SU-DHL-6 (cell line): ENCODE measurements at regions not wholly inside any gene's neighbourhood (a gene's known extent, or its start where the extent isn't known, plus 50 kb on each side); places are given as distances from the start of the nearest gene placed in this dataset.
"Not testable (repeated sequence)": the region's sequence is repeated elsewhere in the genome, so short reads cannot be mapped to it uniquely, and the experiment has no call there.

Experiments used
- H2AFZ ChIP-seq: fragments of 200-600 bp; sonication (generic); 2 replicates; pipeline ENCODE4 v1.6.1; 2014; ENCODE audit warnings: low read depth, mild to moderate bottlenecking, moderate library complexity, mixed read lengths, antibody characterized with exemption, low read length; ENCODE audit not compliant: severe bottlenecking
- H3F3A ChIP-seq: fragments of 200-600 bp; shearing (Covaris generic); 2 replicates; pipeline ENCODE4 v1.6.0; 2016; ENCODE audit warnings: antibody characterized with exemption, mild to moderate bottlenecking; ENCODE audit not compliant: insufficient read depth
- H3K27ac ChIP-seq: fragments of 200-600 bp; sonication (generic); 2 replicates; pipeline ENCODE4 v1.5.1; 2016; ENCODE audit warnings: low read depth, mild to moderate bottlenecking, low read length, moderate library complexity, mixed read lengths
- H3K27me3 ChIP-seq: fragments of 200-600 bp; sonication (generic), shearing (Covaris generic); 2 replicates; pipeline ENCODE4 v1.6.0; 2014; ENCODE audit warnings: mild to moderate bottlenecking, low read length
- H3K36me3 ChIP-seq: fragments of 200-600 bp; sonication (generic); 2 replicates; pipeline ENCODE4 v1.6.1; 2014; ENCODE audit warnings: mild to moderate bottlenecking, low read length, mixed read lengths
- H3K4me2 ChIP-seq: fragments of 300-600, 200-600 bp; shearing (Covaris generic), sonication (generic); 2 replicates; pipeline ENCODE4 v1.6.0; 2014; ENCODE audit warnings: low read length, low read depth, mild to moderate bottlenecking; ENCODE audit not compliant: poor library complexity, severe bottlenecking
- H3K4me3 ChIP-seq: fragments of 200-600 bp; sonication (generic); 2 replicates; pipeline ENCODE4 v1.5.1; 2014; ENCODE audit warnings: antibody characterized with exemption, low read length, mild to moderate bottlenecking, mixed read lengths; ENCODE audit not compliant: insufficient read depth, poor library complexity, severe bottlenecking
- H3K79me2 ChIP-seq: fragments of 200-600 bp; sonication (generic); 2 replicates; pipeline ENCODE4 v1.6.1; 2014; ENCODE audit warnings: mild to moderate bottlenecking, low read length, moderate library complexity; ENCODE audit not compliant: insufficient read depth
- H3K9ac ChIP-seq: fragments of 200-600 bp; sonication (generic); 2 replicates; pipeline ENCODE4 v1.7.0; 2014; ENCODE audit warnings: mild to moderate bottlenecking, low read length
- H3K9me2 ChIP-seq: fragments of 200-600 bp; sonication (generic); replicated peaks from 2 replicates; pipeline ENCODE4 v1.6.1; 2014; ENCODE audit warnings: low read length; ENCODE audit not compliant: insufficient read depth
- H3K9me3 ChIP-seq: fragments of 200-600 bp; sonication (generic); 2 replicates; pipeline ENCODE4 v1.6.1; 2014; ENCODE audit warnings: low read length, mixed read lengths; ENCODE audit not compliant: insufficient read depth
- H4K20me1 ChIP-seq: fragments of 200-600 bp; sonication (generic); 2 replicates; pipeline ENCODE4 v1.6.1; 2014; ENCODE audit warnings: low read depth, mild to moderate bottlenecking, antibody characterized with exemption, low read length, moderate library complexity, mixed read lengths
- EZH2phosphoT487 ChIP-seq: fragments of 200-600 bp; sonication (generic), shearing (Covaris generic); conservative IDR thresholded peaks from 2 replicates; pipeline ENCODE4 v1.6.1; 2018; ENCODE audit warnings: mild to moderate bottlenecking, antibody characterized with exemption, low read length, moderate library complexity, mixed read lengths
- TF ChIP-seq, protein P1 (sequence below): fragments of 200-600 bp; sonication (generic); IDR thresholded peaks from one replicate; pipeline ENCODE4 v1.5.1; 2017; ENCODE audit warnings: antibody characterized with exemption, mild to moderate bottlenecking, low read length, moderate library complexity; ENCODE audit not compliant: insufficient read depth, poor library complexity, severe bottlenecking

DNA sequence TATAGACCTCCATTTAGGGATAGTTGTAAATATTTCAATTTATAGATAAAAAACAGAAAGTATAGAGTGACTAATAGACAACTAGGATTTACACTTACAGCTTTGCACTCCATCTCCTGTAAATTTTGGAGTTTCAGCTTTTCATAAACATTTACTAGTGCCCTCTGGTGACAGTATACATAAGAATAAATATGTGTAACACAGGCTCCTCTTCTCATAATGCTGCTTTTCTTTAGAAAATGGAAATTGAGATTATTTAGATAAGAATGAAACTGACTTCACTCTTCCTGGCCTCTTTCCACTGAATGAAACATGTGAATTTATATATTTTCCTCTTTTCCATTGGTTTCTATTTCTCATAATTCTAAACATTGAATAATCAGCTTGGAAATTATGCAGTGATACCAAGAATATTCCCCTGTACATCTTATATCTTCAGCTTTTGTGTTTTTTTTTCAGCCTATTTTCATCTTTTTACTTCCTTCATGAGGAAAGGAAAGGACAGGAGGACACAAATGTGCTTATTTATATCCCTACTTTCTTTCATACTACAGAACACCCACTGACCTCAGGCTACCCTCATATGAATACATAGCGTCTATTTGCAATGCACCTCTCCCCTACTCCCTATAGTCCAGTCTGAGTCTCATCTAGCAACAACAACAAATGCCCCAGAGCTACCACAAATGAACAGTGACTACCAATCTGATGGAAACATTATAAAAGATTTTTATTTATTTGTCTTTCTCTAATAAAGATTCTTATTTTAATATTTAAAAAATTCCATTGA lies 103.1 kb upstream of the CCDC39 start:
- Histone ChIP-seq H3K79me2 (no peaks in the 10 kb centered on the region), H3K9me2 (no peaks in the 10 kb centered on the region), H3K9me3 (peaks cover 5% of the 10 kb centered on the region; the same call in 1 of the 2 replicates), H3F3A (no peaks in the 10 kb centered on the region), H3K4me2 (no peak overlapping the region), H3K27me3 (no peaks in the 10 kb centered on the region), H3K36me3 (no peaks in the 10 kb centered on the region), H3K9ac (no peak overlapping the region), H2AFZ (no peak overlapping the region), H3K4me3 (no peak overlapping the region), H4K20me1 (no peaks in the 10 kb centered on the region), H3K27ac (no peak overlapping the region)
- no peak for TF ChIP-seq EZH2phosphoT487
- TF ChIP-seq, protein P1, sequence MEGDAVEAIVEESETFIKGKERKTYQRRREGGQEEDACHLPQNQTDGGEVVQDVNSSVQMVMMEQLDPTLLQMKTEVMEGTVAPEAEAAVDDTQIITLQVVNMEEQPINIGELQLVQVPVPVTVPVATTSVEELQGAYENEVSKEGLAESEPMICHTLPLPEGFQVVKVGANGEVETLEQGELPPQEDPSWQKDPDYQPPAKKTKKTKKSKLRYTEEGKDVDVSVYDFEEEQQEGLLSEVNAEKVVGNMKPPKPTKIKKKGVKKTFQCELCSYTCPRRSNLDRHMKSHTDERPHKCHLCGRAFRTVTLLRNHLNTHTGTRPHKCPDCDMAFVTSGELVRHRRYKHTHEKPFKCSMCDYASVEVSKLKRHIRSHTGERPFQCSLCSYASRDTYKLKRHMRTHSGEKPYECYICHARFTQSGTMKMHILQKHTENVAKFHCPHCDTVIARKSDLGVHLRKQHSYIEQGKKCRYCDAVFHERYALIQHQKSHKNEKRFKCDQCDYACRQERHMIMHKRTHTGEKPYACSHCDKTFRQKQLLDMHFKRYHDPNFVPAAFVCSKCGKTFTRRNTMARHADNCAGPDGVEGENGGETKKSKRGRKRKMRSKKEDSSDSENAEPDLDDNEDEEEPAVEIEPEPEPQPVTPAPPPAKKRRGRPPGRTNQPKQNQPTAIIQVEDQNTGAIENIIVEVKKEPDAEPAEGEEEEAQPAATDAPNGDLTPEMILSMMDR, result no peak

DNA sequence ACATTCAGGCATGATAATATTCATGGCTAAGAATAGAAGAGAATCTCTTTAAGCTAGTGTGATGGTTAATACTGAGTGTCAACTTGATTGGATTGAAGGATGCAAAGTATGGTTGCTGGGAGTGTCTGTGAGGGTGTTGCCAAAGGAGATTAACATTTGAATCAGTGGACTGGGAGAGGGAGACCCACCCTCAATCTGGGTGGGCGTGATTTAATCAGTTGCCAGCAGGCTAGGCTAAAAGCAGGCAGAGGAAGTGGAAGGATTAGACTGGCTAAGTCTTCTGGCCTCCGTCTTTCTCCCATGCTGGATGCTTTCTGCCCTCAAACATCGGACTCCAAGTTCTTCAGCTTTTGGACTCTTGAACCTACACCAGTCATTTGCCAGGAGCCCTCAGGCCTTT lies 106.9 kb upstream of the CCDC39 start:
- H3K79me2 ChIP-seq, H3K4me2 ChIP-seq, H3K27ac ChIP-seq, H3K9me3 ChIP-seq, H2AFZ ChIP-seq, H4K20me1 ChIP-seq, H3K36me3 ChIP-seq, H3F3A ChIP-seq, H3K4me3 ChIP-seq, H3K9ac ChIP-seq, H3K27me3 ChIP-seq, H3K9me2 ChIP-seq: not testable (repeated sequence)

DNA sequence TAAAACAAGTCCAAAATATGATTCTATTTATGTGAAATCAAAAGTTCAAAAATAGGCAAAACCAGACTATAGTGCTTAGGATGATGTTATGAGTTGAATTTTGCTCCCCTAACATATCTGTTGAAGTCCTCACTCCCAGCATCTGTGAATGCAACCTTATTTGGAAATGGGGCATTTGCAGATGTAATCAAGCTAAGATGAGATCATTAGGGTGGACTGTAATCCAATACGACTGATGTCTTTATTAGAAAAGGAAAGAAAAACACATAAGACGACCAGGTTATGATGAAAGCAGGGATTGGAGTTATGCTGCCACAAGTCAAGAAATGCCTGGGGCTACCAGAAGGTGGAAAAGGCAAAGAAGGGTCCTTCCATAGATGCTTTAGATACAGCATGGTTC lies 110.5 kb upstream of the CCDC39 start:
- no peak overlapping the region for H3K4me2 ChIP-seq
- no peaks in the 10 kb centered on the region for H3K9me3 ChIP-seq
- H3F3A ChIP-seq, result no peaks in the 10 kb centered on the region
- H3K9me2 ChIP-seq, result no peaks in the 10 kb centered on the region
- H2AFZ ChIP-seq, result no peak overlapping the region
- no peak for TF ChIP-seq EZH2phosphoT487
- TF ChIP-seq, protein P1, result no peak
- no peaks in the 10 kb centered on the region for H4K20me1 ChIP-seq
- no peaks in the 10 kb centered on the region for H3K36me3 ChIP-seq
- H3K4me3 ChIP-seq, result no peak overlapping the region
- H3K79me2 ChIP-seq, result no peaks in the 10 kb centered on the region
- H3K27me3 ChIP-seq, result no peaks in the 10 kb centered on the region
- H3K27ac ChIP-seq, result no peak overlapping the region
- no peak overlapping the region for H3K9ac ChIP-seq

DNA sequence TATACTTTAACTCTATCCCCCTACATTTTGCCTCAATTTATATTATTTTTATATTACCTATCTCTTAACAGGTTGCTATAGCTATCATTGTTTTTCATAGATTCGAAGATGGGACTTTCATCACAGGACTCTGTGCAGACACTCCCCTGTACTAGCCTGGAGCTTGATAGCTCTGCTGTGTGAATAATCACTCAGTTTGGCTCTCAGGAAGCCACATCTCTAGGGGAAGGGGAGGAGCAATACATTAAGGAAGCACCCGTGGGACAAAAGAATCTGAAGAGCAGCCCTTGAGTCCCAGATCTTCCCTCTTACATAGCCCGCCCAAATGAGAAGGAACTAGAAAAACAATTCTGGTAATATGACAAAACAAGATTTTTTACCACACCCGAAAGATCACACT lies 114.3 kb upstream of the FXR1 start:
- Histone ChIP-seq H4K20me1 (0 out of 2 replicates have a peak, but pooled peaks cover 3% of the 10 kb centered on the region), H3K27ac (no peak overlapping the region), H3K27me3 (no peaks in the 10 kb centered on the region), H2AFZ (no peak overlapping the region), H3F3A (no peaks in the 10 kb centered on the region), H3K36me3 (no peaks in the 10 kb centered on the region), H3K4me2 (no peak overlapping the region), H3K4me3 (no peak overlapping the region), H3K9ac (no peak overlapping the region), H3K9me3 (no peaks in the 10 kb centered on the region), H3K9me2 (no peaks in the 10 kb centered on the region), H3K79me2 (no peaks in the 10 kb centered on the region)
- TF ChIP-seq EZH2phosphoT487, result no peak
- TF ChIP-seq, protein P1, result no peak
